ENCODE measurements at regions not wholly inside any gene's neighbourhood (a gene's known extent, or its start where the extent isn't known, plus 50 kb on each side); places are given as distances from the start of the nearest gene placed in this dataset.

DNA sequence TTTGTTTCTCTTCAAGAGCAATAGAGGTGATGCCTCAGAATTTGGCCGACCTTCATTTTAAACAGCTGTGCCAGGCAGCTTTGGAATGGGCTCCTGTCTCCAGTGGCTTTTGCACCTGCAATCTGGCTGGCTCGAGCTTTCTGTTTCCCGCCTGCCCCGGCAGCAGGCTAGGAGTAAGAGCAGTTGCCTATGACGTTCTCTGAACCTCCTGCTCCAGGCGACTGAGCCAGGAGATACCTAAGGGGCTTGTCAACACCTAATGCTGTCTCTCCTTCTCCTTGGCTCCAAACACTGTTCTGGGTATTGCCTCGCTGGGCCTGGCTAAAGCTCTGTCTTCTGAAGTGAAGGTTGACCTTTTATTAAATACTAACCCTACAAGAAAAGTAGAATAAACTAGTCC lies 229.9 kb downstream of the LRRN1 start:
- no peak for DNase-seq (ENCODE audit: low spot score)

DNA sequence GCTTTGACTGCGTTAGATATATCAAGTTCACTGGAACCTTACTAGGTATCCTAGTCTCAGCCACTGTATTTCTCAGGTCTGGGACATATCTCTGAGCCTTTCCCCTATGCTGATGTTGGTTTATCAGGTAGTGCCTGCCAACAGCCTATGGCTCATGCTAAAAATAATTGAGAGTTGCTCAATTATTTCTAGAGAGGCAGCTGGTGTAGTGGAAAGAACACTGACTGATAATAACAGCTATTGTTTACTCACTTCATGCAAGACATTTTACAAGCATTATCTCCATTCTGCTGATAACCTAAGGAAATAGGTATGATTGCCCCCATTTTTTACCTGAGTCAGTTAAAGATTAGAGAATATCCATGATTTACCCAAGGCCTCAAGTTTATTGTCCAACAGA lies 231.4 kb downstream of the LRRN1 start:
- DNase-seq (ENCODE audit: low spot score): no peak

DNA sequence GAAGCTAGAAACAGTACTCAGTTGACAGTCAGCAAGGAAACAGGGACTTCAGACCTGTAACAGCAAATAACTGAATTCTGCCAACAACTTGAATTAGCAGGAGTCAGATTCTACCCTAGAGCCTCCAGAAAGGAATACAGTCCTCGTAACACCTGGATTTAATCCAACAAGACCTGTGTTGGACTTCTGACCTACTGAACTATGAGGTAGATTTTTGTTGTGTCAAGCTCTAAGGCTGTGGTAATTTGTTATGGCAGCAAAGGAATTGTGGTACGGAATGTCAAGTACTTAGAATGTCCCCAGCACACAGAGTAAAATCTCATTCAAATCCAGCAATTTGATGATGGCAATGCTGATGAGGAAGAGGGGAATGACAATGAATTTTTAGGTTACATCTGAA lies 234.1 kb downstream of the LRRN1 start:
- no peak for DNase-seq (ENCODE audit: low spot score)

DNA sequence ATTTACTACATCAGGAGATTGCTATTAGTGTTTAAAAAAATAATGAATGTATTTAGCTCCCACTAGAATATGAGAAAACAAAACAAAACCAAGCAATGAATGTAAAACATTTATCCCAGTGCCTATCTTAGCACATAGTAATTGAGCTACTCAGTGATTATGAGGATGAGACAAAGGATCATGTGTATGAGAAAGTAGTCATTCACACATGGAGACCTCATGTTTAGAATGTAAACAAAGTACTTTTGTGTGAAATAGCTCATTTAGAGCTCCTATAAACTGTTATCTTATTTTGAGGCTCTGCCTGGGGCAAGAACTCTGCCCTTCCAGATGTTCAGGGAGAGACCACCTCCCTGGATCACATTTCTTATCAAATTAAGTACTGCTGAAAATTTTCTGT lies 236.8 kb downstream of the LRRN1 start:
- no peak for DNase-seq (ENCODE audit: low spot score)

DNA sequence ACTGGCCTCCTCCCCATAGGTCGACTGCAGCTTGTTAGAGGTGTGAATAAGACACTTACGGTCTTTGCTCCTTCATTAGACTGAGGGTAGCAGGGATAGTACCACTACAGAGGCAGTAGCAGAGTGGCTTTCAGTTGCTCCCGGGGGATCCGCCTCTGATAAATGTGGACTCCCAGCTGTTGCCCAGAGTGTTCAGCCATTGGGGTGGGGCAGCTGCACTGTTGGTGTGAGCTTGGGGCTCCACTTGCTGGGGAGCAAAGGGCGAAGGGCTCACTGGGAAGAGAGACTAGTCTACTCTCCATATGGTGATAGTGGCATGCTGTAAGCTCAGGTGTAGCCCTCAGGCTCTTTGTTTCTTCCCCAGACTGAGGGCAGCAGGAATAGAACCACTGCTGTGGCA lies 239.1 kb downstream of the LRRN1 start:
- DNase-seq (ENCODE audit: low spot score): no peak

DNA sequence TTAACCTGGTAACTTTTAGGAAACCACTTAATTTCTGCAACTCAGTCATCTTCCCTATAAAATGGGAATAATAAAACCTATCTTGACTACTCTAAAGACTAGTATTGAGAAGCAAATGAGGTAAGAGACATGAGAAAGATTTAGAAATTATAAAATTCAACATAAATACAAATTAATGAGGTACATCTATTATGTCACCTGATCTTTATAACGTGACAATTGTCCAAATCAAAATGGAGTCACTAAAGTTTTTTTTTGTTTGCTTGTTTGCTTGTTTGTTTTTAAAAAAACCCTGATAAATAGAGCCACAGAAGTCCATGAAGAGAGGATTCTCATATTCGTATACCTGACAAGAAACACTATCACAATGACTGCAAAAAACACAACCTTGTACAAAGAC lies 242.8 kb downstream of the LRRN1 start:
- DNase-seq (ENCODE audit: low spot score): no peak

DNA sequence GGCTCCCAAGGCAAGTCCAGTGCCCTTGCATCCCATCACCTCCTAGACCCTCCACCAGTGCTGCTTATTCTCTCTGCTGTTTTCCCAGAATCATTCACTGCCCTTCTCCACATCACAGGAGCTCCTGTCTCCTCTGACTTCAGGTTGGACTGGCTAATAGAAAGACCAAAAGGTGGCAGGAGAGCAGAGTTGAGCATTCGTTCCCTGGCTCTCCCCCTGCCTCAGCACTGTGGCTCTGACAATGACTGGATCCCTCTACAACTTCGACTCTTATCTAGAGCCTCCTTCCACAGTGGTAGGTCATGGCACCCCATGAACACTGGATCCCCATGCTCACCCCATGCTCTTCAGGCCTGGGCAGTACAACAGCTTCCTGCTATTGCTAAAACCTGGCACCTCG lies 243.6 kb downstream of the LRRN1 start:
- DNase-seq (ENCODE audit: low spot score): no peak

DNA sequence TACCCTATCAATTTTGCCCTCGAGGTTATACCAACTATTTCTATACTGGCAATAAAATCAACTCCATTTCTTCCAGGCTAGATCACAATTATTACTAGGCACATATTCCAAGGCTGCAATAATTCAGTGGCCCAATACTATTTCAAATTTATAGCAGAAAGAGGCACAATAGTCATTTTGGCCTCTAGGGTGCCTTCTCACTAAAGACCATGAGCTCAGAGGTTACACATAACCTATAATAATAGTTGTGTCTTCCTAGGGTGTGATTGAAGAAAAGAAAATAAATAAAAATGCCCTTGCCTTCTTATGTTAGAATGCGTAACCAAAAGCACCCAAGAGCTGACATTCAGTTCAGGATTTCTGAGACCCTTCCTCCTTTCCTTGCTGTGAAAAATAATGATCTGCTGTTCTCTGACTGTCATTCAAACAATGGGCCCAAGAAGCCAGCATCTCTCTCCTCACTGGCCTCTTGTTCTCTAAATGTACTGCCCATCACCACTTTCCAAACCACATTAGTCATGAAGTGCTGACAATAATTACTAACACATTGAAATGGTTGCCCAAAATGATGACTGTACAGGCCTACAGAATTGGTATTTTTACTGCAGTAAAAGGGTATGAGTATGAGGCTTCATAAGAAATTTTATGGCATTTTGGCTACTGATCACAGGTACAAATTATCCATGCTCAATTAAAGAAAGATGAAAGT lies 244.8 kb downstream of the LRRN1 start:
- DNase-seq (ENCODE audit: low spot score): no peak

DNA sequence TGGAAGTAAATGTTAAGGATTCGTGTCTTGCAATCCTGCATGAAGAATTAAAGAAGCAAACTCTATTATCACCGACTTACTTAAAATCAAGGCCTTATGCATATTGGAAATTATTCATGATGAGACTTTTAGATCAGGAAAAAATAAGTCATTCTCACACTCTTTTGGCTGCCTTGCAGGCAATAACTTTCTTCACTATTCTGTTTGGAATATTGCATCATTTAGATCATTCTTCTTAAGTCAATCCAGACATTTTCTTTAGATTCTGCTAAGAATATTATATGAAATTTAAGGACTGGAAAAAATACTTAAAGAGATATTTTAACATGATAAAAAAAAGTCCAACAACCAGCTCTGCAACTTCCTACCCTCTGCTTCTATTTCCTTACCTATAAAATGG lies 245.4 kb downstream of the LRRN1 start:
- DNase-seq (ENCODE audit: low spot score): no peak

DNA sequence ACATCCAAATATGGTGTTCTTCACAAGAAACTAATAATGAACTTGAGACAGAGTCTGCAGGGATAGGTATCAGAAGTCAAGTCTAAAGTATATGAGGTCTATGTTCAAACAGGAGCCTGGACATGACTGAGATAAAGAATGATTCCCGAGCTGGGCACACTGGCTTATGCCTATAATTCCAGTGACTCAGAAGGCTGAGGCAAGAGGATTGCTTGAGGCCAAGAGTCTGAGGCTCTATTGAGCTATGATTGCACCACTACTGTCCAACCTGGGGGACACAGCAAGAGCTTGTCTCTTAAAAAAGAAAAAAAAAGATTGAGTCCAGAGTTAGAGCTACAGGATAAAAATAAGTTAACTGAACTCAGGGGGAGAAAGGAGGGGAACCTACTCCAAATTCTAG lies 246.5 kb downstream of the LRRN1 start:
- no peak for DNase-seq (ENCODE audit: low spot score)

DNA sequence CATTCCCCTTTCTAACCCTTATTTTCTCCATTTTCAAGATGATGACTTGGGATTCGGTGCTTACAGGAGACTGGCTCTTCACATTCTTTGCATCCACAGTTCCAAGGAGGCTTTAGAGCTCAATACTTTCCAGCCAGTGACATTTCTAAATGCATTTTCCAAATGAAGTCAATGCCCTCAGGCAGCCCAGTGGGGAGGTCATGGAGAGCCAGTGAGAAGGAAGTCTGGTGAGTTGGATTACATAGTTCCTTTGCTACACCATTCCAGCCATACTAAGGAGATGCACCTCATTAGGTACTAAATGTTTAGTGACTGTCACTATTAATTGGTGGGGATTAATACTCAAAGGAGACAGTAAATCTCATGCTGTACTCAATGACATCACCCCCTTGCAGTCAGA lies 248.1 kb downstream of the LRRN1 start:
- DNase-seq (ENCODE audit: low spot score): no peak

DNA sequence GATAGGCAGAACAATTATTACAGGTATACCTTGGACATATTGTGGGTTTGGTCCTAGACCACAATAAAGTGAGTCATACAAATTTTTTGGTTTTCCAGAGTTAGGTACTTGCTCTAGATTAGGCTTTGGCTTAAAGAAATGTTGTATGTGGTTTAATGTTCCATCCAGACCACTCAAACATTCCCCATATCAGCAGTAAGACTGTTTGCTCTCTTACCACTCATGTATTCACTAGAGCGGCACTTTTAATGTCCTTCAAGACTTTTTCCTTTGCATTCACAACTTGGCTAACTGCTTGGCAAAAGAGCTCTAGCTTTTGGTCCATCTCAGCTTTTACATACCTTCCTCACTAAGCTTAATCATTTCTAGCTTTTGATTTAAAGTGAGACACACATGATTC lies 250.5 kb upstream of the SETMAR start:
- DNase-seq (ENCODE audit: low spot score): no peak

DNA sequence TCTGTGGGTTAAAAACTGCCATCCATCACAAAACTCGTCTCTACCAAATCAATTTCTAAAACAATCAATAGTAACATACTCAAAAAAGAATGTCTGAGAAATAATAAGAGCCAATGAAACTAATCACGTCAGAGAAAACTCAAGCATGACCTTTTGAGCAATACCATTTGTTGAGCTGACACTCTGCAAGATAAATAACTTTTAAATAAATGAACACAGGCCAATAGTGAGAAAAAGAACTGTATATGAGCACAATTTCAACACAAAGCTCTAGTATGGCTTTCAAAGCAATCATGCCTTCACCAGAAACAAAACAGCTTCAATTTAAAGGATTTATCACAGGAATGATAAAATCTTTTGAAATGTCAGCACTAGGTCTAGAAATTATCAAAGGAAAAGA lies 249.2 kb upstream of the SETMAR start:
- DNase-seq (ENCODE audit: low spot score): no peak

DNA sequence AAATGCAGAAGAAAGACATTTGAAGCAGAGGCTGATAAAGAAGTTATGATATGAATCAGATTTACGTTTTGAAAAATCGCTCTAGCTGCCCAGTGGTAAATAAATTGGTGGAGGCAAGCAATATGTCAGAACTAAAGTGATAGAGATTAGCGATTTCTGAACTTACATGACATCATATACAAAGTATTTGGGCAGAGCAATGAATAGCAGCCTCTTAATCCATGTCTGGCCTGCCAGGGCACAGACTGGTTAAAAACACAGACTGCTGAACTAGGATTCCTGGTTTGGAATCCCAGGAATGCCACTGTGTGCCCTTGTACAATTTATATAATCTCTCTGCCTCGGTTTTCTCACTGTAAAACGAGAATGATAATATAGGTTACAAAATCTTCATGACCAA lies 243.1 kb upstream of the SETMAR start:
- DNase-seq (ENCODE audit: low spot score): no peak

DNA sequence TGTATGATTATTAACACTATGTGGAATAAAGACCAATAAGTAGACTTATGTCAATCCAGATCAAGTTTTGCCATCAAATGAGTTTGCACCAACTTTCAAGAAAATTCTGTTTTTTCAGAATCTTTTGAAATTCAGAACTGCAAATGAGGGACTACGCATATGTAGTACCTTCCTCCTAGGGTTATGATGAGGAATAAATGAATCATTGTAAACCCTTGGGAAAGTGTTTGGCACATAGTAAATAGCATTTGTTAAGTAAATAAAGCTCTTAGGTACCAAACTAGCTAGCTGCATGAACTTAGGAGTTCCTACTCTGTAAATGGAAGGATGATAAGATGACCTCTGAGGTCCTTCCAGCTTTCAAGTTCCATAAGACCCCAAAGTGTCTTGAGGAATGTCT lies 242.6 kb upstream of the SETMAR start:
- DNase-seq (ENCODE audit: low spot score): no peak

DNA sequence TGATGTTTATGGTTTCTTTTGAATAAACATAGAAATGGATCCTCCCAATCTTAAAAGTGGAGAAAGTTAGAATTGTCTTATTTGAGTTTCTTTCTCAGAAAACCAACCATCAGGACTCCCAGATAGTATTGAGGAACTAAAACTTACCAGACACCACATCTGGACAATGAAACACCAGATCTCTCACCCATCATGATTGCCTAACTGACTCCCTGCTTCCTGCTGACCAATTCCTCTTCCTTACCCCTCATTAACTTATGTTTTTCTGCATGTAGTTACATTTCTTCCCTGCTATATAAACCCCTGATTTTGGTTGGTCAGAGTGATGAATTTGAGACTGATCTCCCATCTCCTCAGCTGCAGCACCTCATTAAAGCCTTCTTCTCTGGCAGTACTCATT lies 242.0 kb upstream of the SETMAR start:
- DNase-seq (ENCODE audit: low spot score): no peak

DNA sequence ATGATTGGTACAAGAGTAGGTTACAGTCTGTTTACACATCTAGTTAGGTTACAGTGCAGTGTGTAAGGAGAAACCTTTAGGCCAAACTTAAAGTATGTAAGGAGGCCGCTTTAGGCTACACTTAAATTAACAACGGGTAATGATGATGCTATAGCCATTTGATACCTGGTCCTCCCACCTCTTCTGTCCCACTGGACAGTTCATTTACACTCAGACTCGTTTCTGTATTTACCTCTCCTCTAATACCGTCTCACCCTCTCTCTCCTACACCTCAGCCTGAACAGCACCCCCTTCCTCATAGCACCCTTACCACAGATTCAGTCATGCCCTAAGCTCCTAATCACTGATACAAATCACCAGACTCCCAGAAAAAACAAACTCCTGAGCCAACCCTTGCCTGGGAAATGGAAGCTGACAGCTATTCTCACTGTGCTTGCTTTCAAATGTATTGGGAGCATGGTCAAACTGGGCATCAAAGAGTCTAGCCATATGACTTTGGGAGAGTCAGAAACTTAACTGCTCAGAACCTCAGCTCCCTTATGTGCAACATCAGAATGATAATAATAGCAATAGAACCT lies 241.3 kb upstream of the SETMAR start:
- no peak for DNase-seq (ENCODE audit: low spot score)

DNA sequence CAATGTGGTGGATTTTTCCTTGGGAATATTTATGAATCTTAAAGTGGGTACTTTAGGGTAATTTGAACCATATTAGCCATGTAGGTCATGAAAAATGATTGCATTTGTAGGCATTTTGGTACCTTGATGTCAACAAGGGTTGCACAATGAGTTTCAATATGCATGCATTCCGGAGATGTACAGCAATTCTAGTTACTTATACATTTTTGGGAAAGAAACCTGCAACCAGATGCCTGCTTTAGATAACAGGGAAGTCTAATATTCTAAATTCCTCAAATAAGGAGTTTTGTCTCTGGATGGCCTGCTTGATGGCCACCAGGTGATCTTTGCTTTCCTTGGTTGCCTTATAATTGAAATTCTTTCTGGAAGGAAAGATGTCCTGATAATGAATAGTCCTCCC lies 240.5 kb upstream of the SETMAR start:
- DNase-seq (ENCODE audit: low spot score): no peak

DNA sequence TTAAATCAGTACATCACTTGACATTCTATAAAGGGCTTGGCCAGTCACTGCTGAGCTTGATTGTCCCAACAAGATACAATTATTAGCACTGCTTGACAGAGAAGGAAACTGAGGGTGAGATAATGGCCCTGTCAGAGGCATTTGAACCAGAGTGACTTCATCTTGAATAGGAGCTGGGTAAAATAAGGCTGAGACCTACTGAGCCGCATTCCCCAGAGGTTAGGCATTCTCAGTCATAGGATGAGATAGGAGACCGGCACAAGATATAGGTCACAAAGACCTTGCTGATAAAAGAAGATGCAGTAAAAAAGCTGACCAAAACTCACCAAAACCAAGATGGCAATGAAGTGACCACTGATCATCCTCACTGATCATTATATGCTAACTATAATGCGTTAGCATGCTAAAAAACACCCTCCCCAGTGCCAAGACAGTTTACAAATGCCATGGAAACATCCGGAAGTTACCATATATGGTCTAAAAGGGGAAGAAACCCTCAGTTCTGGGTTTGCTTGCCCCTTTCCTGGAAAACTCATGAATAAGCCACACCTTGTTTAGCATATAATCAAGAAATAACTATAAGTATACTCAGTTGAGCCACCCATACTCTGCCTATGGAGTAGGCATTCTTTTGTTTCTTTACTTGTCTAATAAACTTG lies 239.1 kb upstream of the SETMAR start:
- no peak for DNase-seq (ENCODE audit: low spot score)

DNA sequence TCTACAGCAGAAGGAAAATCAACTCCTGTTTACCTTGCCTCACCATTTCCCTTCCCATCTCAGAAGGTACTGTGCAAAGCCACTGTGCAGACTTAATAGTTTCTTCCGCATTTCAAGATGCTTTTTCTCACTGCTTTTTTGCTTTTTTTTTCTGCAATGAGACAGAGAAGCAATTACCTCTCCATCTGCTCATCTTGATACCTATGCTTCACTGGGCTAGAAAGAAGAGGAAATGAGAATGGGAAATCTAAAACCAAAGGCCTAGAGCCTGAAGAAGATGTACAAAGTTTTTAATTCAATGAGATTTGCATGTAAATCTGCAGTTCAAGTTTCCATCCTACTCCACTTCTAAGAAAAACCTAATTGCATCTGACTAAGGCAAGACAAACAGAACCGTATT lies 238.1 kb upstream of the SETMAR start:
- DNase-seq (ENCODE audit: low spot score): no peak

DNA sequence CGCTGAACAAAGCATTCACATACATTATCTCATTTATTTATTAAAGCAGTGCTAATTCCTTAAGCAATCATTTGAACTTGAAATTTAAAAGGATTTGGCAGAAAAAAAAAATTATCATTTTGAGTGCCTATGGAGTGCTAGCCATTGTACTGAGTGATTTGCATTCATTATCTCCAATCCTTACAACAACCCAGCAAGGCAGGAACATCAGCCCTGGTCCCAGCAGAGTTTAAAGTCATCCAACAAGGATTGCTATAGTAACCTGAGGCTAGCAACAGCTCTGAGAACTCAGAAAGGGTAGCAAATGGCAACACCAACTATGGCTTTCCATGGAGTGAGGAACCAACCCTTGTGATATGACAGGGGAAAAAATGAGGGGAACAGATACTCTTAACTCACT lies 237.6 kb upstream of the SETMAR start:
- DNase-seq (ENCODE audit: low spot score): no peak

DNA sequence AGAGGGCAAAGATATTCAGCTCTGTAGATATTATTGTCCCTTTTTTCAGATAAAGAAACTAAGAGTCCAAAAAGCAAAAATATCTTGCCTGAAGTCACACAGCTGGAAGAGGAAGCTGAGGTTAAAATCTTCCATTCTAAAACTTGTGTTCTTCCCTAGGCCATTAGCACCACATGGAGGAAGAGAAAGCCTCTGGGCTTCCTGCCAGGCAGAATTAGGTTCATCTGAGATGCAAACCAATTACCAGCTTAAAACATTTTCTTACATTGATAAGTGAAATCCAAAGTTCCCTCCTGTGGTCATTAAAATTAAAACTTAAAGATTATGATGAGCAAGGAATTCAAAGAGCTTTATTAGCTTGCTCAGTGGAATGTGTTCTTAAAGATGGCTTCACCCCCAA lies 235.3 kb upstream of the SETMAR start:
- no peak for DNase-seq (ENCODE audit: low spot score)

DNA sequence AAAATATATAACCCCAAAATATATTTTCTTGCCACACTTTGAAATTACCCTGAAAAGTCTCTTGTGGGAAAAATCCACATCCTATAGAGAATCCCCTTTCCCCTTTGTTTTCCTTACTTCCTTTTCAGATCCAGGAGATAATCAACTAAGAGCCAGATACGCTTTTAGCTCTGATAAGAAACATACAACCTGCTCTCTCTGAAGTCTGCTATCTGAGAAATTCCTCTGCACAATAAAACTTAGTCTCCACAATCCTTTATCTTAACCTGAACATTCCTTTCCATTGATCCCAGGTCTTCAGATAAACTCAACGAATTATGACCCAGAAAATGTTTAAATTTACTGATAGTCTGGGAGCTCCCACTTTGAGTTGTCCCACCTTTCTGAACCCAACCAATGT lies 233.4 kb upstream of the SETMAR start:
- no peak for DNase-seq (ENCODE audit: low spot score)
